BLaER1 treated with 17β-estradiol and CSF1 and Interleukin-3, amounts not matched to agents 10 nM and 100 nM (cell line): ENCODE measurements at regions not wholly inside any gene's neighbourhood (a gene's known extent, or its start where the extent isn't known, plus 50 kb on each side); places are given as distances from the start of the nearest gene placed in this dataset.

ENCODE experiments used
- H3K27ac ChIP-seq, 11 experiments: shearing (Covaris generic); formaldehyde crosslinking; 2 replicates each; pipeline ENCODE4 v1.8.1; 2022
- H3K27me3 ChIP-seq, 11 experiments: shearing (Covaris generic); formaldehyde crosslinking; 2 replicates each; pipeline ENCODE4 v1.8.1; 2022
- H3K36me3 ChIP-seq, 11 experiments: shearing (Covaris generic); formaldehyde crosslinking; 2 replicates each; pipeline ENCODE4 v1.8.1; 2022
- H3K4me1 ChIP-seq, 10 experiments: shearing (Covaris generic); formaldehyde crosslinking; 2 replicates each; pipeline ENCODE4 v1.8.1; 2022
- H3K4me2 ChIP-seq, 11 experiments: shearing (Covaris generic); formaldehyde crosslinking; 2 replicates each; pipeline ENCODE4 v1.8.1; 2022
- H3K4me3 ChIP-seq, 10 experiments: shearing (Covaris generic); formaldehyde crosslinking; 2 replicates each; pipeline ENCODE4 v1.8.1; 2022
- H3K9ac ChIP-seq, 11 experiments: shearing (Covaris generic); formaldehyde crosslinking; 2 replicates each; pipeline ENCODE4 v1.8.1; 2022
- H3K9me3 ChIP-seq, 11 experiments: shearing (Covaris generic); formaldehyde crosslinking; replicated peaks in 1 of 11; 2 replicates each; pipeline ENCODE4 v1.8.1; 2022
- H4K20me1 ChIP-seq, 11 experiments: shearing (Covaris generic); formaldehyde crosslinking; 2 replicates each; pipeline ENCODE4 v1.8.1; 2022
- Cebpa-rat ChIP-seq, 11 experiments: shearing (Covaris generic); IDR thresholded peaks; 2 replicates each; pipeline ENCODE4 v1.8.1; 2022

DNA sequence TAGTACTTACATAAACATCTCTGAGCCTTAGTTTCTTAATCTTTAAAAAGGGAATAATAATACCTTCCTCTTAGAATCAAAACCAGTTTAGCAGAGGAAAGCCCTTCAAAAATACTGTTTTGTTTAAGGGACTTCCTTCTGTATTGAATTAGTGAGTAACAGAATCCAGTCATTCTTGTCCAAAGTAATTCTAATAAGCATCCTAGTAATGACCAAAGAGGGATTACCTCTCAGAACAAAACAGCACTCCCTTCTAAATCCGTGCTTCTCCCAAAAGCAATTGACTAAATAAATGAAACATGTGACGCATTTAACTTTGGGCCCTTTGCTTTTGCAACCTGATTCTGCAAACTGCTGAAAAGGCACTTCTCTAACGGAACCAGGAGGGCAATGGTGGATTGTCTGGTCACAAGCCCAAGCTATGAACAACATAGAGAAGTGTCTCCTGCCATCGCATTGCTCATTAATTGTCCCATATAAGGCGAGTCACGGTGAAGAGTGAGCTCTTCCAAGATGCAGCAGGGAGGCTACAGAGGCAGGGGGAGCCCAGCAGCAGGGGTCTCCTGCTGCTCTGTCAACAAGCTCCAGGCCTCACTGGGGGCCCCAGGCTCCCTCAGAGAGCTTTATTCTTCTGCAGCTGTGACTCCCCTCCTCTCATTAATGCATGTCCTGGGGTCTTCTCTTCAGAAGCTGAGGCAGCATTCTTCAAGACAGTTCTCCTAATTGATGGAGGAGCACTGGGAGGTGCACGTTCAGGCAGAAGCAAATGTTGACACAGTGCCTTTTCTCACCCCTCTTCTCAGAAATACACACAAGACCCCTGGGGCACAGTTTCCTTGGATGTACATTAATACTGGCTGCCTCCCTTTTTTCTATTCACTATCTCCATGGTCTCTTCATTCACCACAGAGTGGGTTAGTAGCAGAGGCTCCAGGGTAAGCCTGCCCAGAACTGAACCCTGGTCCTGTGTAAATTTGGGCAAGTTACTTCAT lies 419.6 kb upstream of the RASGEF1B start:
- TF ChIP-seq Cebpa-rat (IDR thresholded peaks at IDR 0.05): no peak
- Histone ChIP-seq H3K27ac (no peak overlapping the region), H3K36me3 (no peaks in the 10 kb centered on the region), H3K27me3 (no peaks in the 10 kb centered on the region), H3K9ac (no peak overlapping the region), H3K4me3 (no peak overlapping the region), H3K4me1 (no peaks in the 10 kb centered on the region), H4K20me1 (no peaks in the 10 kb centered on the region), H3K4me2 (no peak overlapping the region), H3K9me3 (peaks cover 0 to 6% (median 2%) of the 10 kb centered on the region in 11 experiments; a peak in 8 of 22 replicates)

DNA sequence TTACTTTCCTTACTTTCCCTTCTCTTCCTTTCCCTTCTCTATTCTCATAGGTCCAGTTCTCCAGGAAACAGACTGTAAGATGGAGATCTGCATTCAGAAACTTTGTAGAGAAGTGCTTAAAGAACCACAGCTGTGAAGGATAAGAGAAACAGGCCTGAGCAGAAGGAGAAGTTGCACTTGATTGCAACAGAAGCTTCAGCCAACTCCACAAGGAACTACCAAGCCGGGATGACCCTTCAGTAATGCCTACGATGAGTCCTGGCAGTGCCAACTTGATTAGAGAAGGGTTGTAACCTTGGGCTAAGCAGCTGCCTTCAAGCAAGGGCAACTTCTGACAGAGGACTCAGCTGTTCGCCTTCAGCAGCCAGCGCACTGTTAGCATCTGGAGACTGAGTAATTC lies 413.3 kb upstream of the RASGEF1B start:
- H3K4me2 ChIP-seq: 0 out of 22 replicates have a peak overlapping the region, but pooled peaks of 1 of the 11 experiments have one; percentile 22
- H3K27me3 ChIP-seq: no peaks in the 10 kb centered on the region
- H3K9ac ChIP-seq: no peak overlapping the region
- H3K9me3 ChIP-seq: peaks cover 0 to 11% (median 8%) of the 10 kb centered on the region in 11 experiments; a peak in 9 of 22 replicates
- peaks cover 0 to 5% (median 0%) of the 10 kb centered on the region in 10 experiments; a peak in 3 of 20 replicates for H3K4me1 ChIP-seq
- H3K27ac ChIP-seq: no peak overlapping the region
- no peaks in the 10 kb centered on the region for H3K36me3 ChIP-seq
- H3K4me3 ChIP-seq: no peak overlapping the region
- no peaks in the 10 kb centered on the region for H4K20me1 ChIP-seq
- no peak for TF ChIP-seq Cebpa-rat (IDR thresholded peaks at IDR 0.05)

DNA sequence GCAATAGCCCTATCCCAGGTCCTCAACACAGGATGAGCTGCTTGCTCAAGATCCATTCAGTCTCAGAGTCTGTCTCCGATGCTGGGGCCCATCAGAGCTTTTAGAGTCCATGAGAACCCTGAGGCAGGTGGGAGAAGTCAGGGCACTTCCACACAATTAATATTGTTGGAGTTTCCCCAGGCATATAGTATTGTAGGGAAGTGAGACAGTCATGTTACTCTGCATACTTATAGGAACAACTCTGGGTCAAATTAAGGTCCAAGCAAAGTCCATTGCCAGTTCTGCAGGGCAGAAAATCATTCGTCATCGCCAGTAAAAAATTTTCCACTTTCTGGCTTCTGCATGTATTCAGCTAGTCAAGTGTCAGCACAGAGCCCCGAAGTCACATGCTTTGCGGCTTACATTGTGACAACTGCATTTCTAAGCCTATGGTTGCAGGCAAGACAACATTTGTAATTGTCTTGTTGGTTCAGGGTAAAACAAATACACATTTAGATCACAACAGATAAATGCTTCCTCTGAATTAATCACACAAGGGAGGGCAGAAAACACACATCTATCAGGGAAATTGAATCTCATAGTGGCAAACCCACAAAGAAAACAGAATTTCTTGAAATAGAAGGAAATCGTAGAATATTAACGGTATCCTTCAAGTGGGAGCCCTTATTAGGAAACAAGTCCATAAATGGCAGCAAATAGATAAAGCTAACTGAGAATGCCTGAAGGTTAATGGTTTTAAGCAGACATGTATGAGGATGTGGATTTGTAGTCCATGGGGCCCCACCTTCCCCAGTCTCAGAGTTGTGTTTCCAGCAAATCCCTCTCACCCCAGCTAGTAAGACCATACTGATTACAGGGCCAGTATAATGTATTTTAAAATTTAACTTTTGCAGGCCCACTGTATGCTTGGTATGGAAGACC lies 412.1 kb upstream of the RASGEF1B start:
- Histone ChIP-seq H3K4me3 (no peak overlapping the region), H3K36me3 (no peaks in the 10 kb centered on the region), H3K27ac (no peak overlapping the region), H3K4me2 (peak overlapping the region in 1 of 11 experiments; percentile 6; a peak in 1 of 22 replicates), H3K27me3 (no peaks in the 10 kb centered on the region), H3K9me3 (peaks cover 0 to 11% (median 8%) of the 10 kb centered on the region in 11 experiments; a peak in 9 of 22 replicates), H3K4me1 (peaks cover 0 to 5% (median 0%) of the 10 kb centered on the region in 10 experiments; a peak in 3 of 20 replicates), H3K9ac (no peak overlapping the region), H4K20me1 (no peaks in the 10 kb centered on the region)
- no peak for TF ChIP-seq Cebpa-rat (IDR thresholded peaks at IDR 0.05)

DNA sequence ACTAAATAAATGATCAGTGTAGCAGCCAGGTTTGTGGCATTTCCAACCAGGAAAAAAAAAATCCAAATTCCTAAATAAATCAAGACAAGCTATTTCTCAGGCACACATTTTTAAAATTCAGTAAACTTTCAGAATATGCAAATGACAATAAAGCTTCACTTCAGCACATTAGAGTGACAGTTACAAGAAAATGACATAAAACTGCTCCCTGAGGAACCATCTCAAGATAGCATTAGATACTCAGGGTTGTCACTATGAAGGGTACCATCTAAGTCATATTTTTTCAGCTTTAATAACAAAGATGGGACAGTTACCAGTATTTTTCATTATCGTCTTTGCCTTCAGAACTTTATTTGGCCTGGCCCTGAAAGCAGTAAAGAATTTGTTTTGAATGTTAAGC lies 411.3 kb upstream of the RASGEF1B start:
- no peak overlapping the region for H3K27ac ChIP-seq
- no peak overlapping the region for H3K4me2 ChIP-seq
- H4K20me1 ChIP-seq: no peaks in the 10 kb centered on the region
- H3K9me3 ChIP-seq: peaks cover 0 to 11% (median 8%) of the 10 kb centered on the region in 11 experiments; a peak in 9 of 22 replicates
- H3K4me1 ChIP-seq: peaks cover 0 to 5% (median 0%) of the 10 kb centered on the region in 10 experiments; a peak in 3 of 20 replicates
- no peak overlapping the region for H3K9ac ChIP-seq
- TF ChIP-seq Cebpa-rat (IDR thresholded peaks at IDR 0.05): no peak
- no peaks in the 10 kb centered on the region for H3K36me3 ChIP-seq
- H3K4me3 ChIP-seq: no peak overlapping the region
- H3K27me3 ChIP-seq: no peaks in the 10 kb centered on the region

DNA sequence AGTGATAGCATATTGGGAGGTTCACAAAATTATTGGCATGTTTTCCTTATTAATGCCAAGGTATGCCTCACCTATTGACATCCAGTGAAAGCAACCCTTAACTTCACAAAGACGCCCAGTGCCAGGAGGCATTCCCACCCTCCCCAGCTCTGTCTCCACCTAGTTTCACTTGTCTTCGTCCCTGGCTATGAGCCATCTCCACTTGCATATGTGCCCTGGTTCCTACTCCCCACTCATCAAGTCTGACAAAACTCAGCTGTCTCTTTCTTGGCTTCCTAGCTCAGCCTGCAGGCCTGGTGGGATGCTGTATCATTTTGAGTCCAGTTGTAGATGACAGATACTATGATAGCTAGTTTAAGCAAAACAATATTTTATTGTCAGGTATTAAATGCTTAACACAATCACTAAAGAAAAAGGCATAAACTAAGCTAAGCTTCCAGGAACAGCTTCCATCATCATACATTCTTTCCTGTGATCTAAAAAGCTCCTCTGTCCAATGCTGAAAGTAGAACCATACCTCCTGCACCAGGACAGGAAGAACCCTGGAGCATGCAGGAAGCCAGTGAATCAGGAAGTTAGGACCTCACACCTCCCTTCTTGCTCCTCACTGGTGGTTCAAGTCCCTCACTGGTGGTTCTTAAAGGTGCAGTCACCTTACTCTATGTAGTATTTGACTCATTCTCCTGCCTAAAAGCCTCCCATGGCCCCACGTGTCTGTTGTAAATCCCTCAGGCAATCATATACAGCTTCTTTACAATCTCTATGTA lies 410.3 kb upstream of the RASGEF1B start:
- Histone ChIP-seq H4K20me1 (no peaks in the 10 kb centered on the region), H3K27me3 (no peaks in the 10 kb centered on the region), H3K27ac (no peak overlapping the region), H3K4me1 (peaks cover 0 to 5% (median 0%) of the 10 kb centered on the region in 10 experiments; a peak in 3 of 20 replicates), H3K4me3 (no peak overlapping the region), H3K36me3 (no peaks in the 10 kb centered on the region), H3K9me3 (peaks cover 0 to 11% (median 8%) of the 10 kb centered on the region in 11 experiments; a peak in 9 of 22 replicates), H3K9ac (no peak overlapping the region), H3K4me2 (no peak overlapping the region)
- no peak for TF ChIP-seq Cebpa-rat (IDR thresholded peaks at IDR 0.05)

DNA sequence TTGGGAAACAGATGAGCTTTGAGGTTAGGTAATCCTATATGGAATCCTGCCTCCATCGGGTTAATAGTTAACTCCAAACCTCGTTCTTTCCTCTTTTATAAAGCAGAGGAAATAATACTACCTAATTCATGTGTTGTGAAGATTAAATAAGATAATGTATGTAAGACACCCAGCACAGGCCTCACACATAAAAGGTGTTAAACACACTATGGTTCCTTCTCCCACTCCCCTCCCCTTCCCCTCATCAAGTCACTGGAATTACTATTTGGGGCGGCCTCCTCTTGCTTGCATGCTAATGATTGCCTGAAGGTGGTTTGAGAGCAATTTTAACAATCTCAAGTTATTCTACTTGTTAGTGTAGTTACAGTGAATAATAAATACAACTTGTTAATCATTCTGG lies 404.4 kb upstream of the RASGEF1B start:
- no peak for TF ChIP-seq Cebpa-rat (IDR thresholded peaks at IDR 0.05)
- Histone ChIP-seq H3K27me3 (no peaks in the 10 kb centered on the region), H3K4me1 (peaks cover 0 to 8% (median 5%) of the 10 kb centered on the region in 10 experiments; a peak in 5 of 20 replicates), H3K4me2 (no peak overlapping the region), H3K4me3 (no peak overlapping the region), H3K27ac (no peak overlapping the region), H3K36me3 (peaks cover 0 to 3% (median 0%) of the 10 kb centered on the region in 11 experiments; a peak in 1 of 22 replicates), H3K9me3 (peaks cover 9 to 13% (median 12%) of the 10 kb centered on the region in 11 experiments), H4K20me1 (no peaks in the 10 kb centered on the region), H3K9ac (no peak overlapping the region)

DNA sequence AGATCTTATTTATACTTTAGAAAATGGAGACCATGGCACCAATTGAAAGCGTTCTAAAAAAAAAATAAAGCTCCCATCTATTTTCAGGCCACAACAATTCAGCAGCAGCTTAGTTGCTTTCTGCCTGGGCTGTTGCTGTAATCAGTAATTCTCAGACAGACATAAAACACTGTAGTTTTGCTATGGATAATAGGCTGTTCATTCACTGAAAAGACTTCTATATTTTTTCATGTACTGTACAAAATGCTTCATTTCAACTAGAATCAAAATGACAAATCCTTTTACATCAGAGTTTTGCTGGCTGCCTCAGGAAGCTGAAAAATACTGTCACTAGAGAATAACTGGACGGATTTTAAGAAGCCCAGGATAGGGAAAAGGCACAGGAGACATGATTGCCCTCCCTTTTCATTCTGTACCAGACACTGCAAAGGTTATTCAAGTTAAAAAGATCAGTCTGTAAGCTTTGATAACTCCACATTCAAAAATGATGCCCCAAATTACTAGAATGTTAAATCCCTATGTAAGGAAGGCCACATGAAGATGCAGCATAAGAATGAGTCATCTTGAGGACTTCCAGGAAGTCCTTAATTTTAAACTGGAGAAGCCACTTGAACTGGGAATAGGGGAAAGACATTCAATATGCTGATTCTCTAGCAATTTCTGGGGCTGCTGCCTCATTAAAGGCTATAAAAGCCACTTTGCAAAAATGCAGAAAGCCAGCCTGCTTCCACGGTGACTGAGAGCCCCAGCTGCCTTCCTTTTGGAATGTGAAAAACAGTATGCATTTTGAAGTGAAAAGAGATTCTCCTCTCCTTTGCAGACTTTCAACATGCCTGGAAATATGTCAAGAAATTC lies 403.2 kb upstream of the RASGEF1B start:
- Histone ChIP-seq H3K36me3 (peaks cover 0 to 3% (median 0%) of the 10 kb centered on the region in 11 experiments; a peak in 1 of 22 replicates), H3K4me3 (no peak overlapping the region), H3K4me2 (peak overlapping the region in 5 of 11 experiments; percentile 1 to 24 (median 19); a peak in 4 of 22 replicates), H3K9ac (no peak overlapping the region), H3K27ac (no peak overlapping the region), H3K4me1 (peaks cover 0 to 8% (median 5%) of the 10 kb centered on the region in 10 experiments; a peak in 5 of 20 replicates), H4K20me1 (no peaks in the 10 kb centered on the region), H3K27me3 (no peaks in the 10 kb centered on the region), H3K9me3 (peaks cover 21 to 25% (median 24%) of the 10 kb centered on the region in 11 experiments)
- no peak for TF ChIP-seq Cebpa-rat (IDR thresholded peaks at IDR 0.05)
